KMS-11 (cell line): ENCODE measurements at regions not wholly inside any gene's neighbourhood (a gene's known extent, or its start where the extent isn't known, plus 50 kb on each side); places are given as distances from the start of the nearest gene placed in this dataset.
"Not testable (repeated sequence)": the region's sequence is repeated elsewhere in the genome, so short reads cannot be mapped to it uniquely, and the experiment has no call there.

Source experiments
- H2AFZ ChIP-seq: fragments of 200-600 bp; sonication (generic); 2 replicates; pipeline ENCODE4 v1.6.1; 2016; ENCODE audit warnings: antibody characterized with exemption, mixed run types, low read depth
- H3K27ac ChIP-seq: fragments of 200-600 bp; sonication (generic); 2 replicates; pipeline ENCODE4 v1.6.1; 2016; ENCODE audit warnings: mild to moderate bottlenecking, mixed run types
- H3K27me3 ChIP-seq: fragments of 200-600 bp; sonication (generic); 2 replicates; pipeline ENCODE4 v1.6.1; 2017; ENCODE audit warnings: mild to moderate bottlenecking, low read depth, mixed run types, moderate library complexity; ENCODE audit not compliant: insufficient read depth
- H3K36me3 ChIP-seq: fragments of 200-600 bp; sonication (generic); 2 replicates; pipeline ENCODE4 v1.6.1; 2017; ENCODE audit warnings: mild to moderate bottlenecking, mixed run types; ENCODE audit not compliant: insufficient read depth
- H3K4me1 ChIP-seq: fragments of 200-600 bp; sonication (generic); 2 replicates; pipeline ENCODE4 v1.6.1; 2016; ENCODE audit warnings: mild to moderate bottlenecking, low read depth, mixed run types; ENCODE audit not compliant: poor library complexity, severe bottlenecking
- H3K4me2 ChIP-seq: fragments of 200-600 bp; sonication (generic); 2 replicates; pipeline ENCODE4 v1.7.0; 2016; ENCODE audit warnings: mild to moderate bottlenecking, mixed run types
- H3K4me3 ChIP-seq: fragments of 200-600 bp; sonication (generic); IDR thresholded peaks from 2 replicates; pipeline ENCODE4 v1.6.1; 2017; ENCODE audit warnings: low read depth, low read length, mixed read lengths; ENCODE audit not compliant: insufficient read depth
- H3K79me2 ChIP-seq: fragments of 200-600 bp; sonication (generic); 2 replicates; pipeline ENCODE4 v1.6.1; 2016; ENCODE audit warnings: low read depth, mixed run types; ENCODE audit not compliant: insufficient read depth
- H3K9ac ChIP-seq: fragments of 200-600 bp; sonication (generic); 2 replicates; pipeline ENCODE4 v1.6.1; 2016; ENCODE audit warnings: mild to moderate bottlenecking, mixed run types
- H4K20me1 ChIP-seq: fragments of 200-600 bp; sonication (generic); 2 replicates; pipeline ENCODE4 v1.6.1; 2016; ENCODE audit warnings: mild to moderate bottlenecking, mixed run types; ENCODE audit not compliant: insufficient read depth
- CTCF ChIP-seq: fragments of 200-600 bp; sonication (generic); conservative IDR thresholded peaks from 2 replicates; pipeline ENCODE4 v1.6.1; 2017; ENCODE audit warnings: low read depth, mild to moderate bottlenecking, antibody characterized with exemption, low read length, moderate library complexity, mixed read lengths

GRCh38 chr3:18982920-18983319, 165.4 kb upstream of the KCNH8 start:
- no peak for TF ChIP-seq CTCF

GRCh38 chr3:18976102-18976501, 172.2 kb upstream of the KCNH8 start:
- H3K27me3 ChIP-seq, H2AFZ ChIP-seq, H3K4me1 ChIP-seq, H3K36me3 ChIP-seq, H3K79me2 ChIP-seq, H3K27ac ChIP-seq, H3K9ac ChIP-seq, H3K4me3 ChIP-seq, H4K20me1 ChIP-seq, H3K4me2 ChIP-seq: not testable (repeated sequence)

More at GRCh38 chr3:18982920-18983319, 165.4 kb upstream of the KCNH8 start:
- no peak overlapping the region for H3K27ac ChIP-seq
- no peaks in the 10 kb centered on the region for H4K20me1 ChIP-seq
- no peak overlapping the region for H3K4me2 ChIP-seq
- H3K9ac ChIP-seq, result no peak overlapping the region
- no peaks in the 10 kb centered on the region for H3K27me3 ChIP-seq
- H3K4me3 ChIP-seq, result no peak overlapping the region
- H3K4me1 ChIP-seq, result no peaks in the 10 kb centered on the region
- H2AFZ ChIP-seq, result no peak overlapping the region
- no peaks in the 10 kb centered on the region for H3K79me2 ChIP-seq
- no peaks in the 10 kb centered on the region for H3K36me3 ChIP-seq

GRCh38 chr3:18968120-18968519, 180.2 kb upstream of the KCNH8 start:
- TF ChIP-seq CTCF, result no peak
- Histone ChIP-seq H2AFZ (no peak overlapping the region), H3K36me3 (no peaks in the 10 kb centered on the region)

GRCh38 chr3:18965781-18966180, 182.5 kb upstream of the KCNH8 start:
- H4K20me1 ChIP-seq, result no peaks in the 10 kb centered on the region
- no peak overlapping the region for H2AFZ ChIP-seq
- H3K4me3 ChIP-seq, result no peak overlapping the region
- no peaks in the 10 kb centered on the region for H3K4me1 ChIP-seq
- H3K4me2 ChIP-seq, result no peak overlapping the region
- H3K9ac ChIP-seq, result no peak overlapping the region
- H3K79me2 ChIP-seq, result no peaks in the 10 kb centered on the region
- H3K36me3 ChIP-seq, result no peaks in the 10 kb centered on the region
- no peaks in the 10 kb centered on the region for H3K27me3 ChIP-seq
- no peak for TF ChIP-seq CTCF
- H3K27ac ChIP-seq, result no peak overlapping the region

More at GRCh38 chr3:18968120-18968519, 180.2 kb upstream of the KCNH8 start:
- Histone ChIP-seq H3K4me3 (no peak overlapping the region), H3K79me2 (no peaks in the 10 kb centered on the region), H3K27ac (no peak overlapping the region), H3K4me2 (no peak overlapping the region), H4K20me1 (no peaks in the 10 kb centered on the region), H3K4me1 (no peaks in the 10 kb centered on the region), H3K27me3 (no peaks in the 10 kb centered on the region), H3K9ac (no peak overlapping the region)

- H3K4me2 ChIP-seq, result no peak overlapping the region
- H3K4me1 ChIP-seq, result no peaks in the 10 kb centered on the region
- H2AFZ ChIP-seq, result no peak overlapping the region
- H4K20me1 ChIP-seq, result no peaks in the 10 kb centered on the region
- no peak for TF ChIP-seq CTCF
- H3K27me3 ChIP-seq, result no peaks in the 10 kb centered on the region
- H3K79me2 ChIP-seq, result no peaks in the 10 kb centered on the region
- H3K27ac ChIP-seq, result no peak overlapping the region
- no peak overlapping the region for H3K4me3 ChIP-seq
- H3K36me3 ChIP-seq, result no peaks in the 10 kb centered on the region
- H3K9ac ChIP-seq, result no peak overlapping the region
These were observed 183.7 kb upstream of the KCNH8 start for GRCh38 chr3:18964640-18965039.
